DMS 273 (cell line): ENCODE measurements at regions not wholly inside any gene's neighbourhood (a gene's known extent, or its start where the extent isn't known, plus 50 kb on each side); places are given as distances from the start of the nearest gene placed in this dataset.

Experiments used
- DNase-seq: peaks from one replicate; lab custom pipeline; 2025; ENCODE audit not compliant: unreplicated experiment; lab: John Stamatoyannopoulos, UW

DNA sequence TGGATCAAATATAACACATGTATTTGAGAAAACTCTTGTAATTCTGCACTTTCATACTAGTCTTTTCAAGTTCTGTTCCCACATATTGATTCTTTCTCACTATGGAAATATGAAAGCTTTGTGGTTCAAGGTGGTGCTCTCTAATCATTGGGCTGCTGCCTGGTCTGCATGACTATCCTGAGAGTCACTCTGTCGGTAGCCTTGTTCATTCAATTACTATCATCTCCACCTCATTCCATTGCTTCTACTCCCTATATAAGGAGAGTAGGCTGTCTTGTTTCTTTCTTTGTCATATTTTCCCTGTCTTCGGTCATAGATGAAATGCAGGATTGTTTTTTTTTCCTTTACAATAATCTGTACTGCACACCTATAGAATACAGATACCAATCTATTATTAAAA, 341.4 kb upstream of the ACTBL2 start:
- no peak for DNase-seq

DNA sequence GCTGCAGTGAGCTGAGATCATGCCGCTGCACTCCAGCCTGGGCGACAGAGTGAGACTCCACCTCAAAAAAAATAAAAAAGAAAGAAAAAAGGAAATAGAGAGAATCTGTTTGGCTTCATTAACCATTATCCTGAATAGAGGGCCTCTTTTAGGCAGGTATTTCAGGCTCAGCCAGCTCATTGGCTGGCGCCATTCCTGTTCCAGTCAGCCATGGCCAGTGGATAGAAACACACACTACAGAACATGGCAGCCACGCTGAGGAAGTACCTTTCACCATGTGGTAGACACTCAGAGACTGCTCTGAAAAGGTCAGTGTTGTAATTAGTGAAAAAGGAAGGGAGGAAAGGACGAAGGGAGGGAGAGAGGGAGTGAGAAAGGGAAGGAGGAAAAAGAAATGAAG, 340.0 kb upstream of the ACTBL2 start:
- no peak for DNase-seq

DNA sequence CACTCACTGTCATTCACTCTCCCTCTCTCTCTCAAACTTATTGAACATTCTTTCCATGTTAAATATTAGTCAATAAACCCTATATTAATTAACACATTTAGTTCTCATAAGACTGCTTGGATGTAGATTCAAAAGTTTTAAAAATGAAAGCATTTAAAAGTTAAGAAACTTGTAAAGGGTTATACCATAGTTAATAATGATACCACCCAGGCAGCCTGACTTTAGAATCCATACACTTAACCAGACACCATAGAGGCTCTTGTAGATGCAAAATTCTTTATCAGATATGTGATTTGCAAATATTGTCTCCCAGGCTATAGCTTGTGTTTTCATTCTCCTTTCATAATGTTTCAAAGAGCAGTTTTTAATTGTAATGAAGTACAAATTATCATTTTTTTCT, 335.8 kb upstream of the ACTBL2 start:
- no peak for DNase-seq

DNA sequence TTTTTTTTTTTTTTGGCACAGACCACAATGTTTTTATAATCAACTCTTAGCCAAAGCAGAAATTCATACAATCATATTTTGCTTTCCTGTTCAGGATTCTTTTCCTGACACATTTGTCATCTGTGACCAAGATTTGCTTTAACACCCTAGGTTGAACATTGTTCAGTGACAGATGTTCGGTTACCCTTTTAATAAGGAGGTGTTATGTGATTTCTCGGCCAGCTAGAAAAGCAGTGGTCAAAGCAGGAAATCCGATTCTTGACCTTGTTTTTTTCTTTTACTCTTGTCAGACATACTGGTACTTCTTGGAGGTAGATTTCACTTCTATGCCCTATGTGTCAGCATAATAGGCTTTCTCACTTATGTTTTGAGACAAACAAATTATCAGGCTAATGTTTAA, 335.3 kb upstream of the ACTBL2 start:
- DNase-seq: no peak

DNA sequence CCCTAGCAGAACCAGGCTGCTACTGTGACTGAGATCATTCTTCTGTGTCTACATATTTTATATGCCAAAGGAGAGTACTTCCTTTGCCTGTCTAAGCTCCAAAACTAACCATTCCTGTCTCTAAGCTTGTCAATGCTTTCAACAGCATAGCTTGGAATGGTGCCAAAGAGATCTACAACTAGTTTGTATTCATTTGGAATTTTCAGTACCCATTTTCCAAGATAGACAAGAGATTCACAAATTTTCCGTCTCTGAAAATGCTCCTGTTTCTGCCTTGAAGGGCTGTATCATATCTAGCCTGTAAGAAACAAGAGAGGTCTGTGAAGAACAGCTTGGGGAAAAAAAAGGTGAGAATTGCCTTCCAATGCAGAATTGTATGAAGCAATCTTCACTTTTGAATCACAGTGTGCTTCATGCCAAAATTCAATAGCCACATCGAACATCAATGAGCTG, 334.4 kb upstream of the ACTBL2 start:
- DNase-seq: peak; percentile 27

DNA sequence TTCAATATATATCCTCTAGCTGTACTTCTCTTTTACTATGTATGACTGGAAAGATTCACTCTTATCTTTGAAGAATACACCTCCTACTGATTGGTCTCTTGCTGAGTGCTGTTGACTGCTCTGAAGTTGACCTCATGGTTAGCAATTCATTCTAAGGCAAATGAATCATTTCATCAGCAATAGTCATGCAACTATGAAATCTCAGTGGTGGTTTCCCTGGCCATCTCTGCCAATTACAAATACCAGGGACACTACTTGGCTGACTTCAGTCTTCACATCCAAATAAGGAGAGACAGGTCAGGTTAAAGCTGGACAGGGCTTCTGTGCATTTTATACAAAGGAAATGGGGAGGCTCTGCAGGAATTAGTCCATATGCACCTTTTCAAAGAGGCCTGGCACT, 333.5 kb upstream of the ACTBL2 start:
- DNase-seq: no peak

DNA sequence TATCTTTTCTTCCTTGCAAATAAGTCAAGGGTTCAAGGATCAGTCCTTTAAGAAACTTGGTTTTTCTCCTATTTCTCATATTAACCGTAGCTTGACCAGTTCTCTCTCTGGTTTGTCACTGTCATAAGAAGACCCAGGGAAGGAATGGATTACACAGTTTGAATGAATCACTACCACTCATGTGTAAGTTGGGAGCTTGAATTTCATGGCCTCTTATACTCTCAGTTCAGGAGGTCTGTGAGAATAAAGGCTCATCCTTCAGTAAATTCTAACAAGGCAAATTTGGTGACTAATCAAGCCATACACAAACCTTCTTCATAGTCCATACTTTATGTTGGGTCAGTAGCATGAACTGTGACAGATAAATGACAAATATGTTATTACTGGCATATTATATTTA, 323.1 kb upstream of the ACTBL2 start:
- DNase-seq: no peak

DNA sequence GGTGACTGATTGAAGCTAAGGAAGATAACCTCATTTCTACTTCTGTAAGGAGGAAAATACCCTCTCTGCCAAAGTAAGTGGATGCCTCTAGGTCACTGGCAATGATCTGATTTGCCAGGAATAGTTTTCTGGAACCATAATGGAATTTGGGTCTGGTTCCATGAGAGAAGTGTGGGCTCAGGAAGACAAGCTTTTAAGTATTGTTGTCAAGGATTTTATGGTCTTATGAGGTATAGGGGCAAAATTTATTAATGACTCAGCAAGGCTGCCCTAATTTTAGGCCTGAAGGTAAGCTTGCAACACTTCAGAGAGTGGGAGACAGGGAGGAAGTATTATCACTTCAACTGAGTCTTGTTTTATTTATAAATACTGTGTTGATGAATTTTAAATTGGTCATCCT, 322.6 kb upstream of the ACTBL2 start:
- no peak for DNase-seq

DNA sequence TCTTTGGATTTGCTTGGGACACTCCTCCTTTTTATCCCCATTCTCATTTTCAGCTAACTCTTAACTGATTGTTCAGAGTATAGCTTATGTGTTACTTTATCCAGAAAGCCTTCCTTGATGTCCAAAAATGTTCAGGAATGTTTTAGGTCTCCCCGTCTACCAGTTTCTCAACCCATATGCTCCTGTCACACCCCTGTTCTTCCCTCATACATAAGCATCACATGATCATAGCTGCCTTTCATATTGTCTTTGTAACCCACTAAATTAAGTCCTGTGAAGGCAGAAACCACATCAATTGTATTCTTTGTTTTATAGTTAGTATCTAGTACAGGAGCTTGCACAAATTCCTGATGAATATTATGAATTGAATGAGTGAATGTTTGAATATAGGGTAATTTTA, 321.9 kb upstream of the ACTBL2 start:
- DNase-seq: no peak

DNA sequence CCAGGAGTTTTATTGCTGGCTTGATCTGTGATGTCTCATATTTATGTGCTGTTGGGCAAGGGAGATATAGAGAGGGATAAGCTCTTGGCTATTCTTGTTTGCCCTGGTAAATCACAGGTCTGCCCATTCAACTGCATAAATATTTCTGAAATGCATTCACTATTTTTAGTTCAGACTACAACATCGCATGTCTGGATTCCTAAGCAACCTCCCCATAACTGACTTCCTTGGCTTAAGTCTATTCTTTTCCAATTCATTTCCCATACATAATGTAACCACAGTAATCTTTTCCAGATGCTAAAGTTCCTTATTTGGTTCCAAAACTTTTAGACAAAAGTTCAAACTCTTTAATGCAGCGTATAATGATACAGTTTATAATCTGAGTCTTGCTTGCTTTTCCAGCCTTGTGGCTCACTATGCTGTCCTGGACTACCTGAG, 321.4 kb upstream of the ACTBL2 start:
- DNase-seq: no peak

DNA sequence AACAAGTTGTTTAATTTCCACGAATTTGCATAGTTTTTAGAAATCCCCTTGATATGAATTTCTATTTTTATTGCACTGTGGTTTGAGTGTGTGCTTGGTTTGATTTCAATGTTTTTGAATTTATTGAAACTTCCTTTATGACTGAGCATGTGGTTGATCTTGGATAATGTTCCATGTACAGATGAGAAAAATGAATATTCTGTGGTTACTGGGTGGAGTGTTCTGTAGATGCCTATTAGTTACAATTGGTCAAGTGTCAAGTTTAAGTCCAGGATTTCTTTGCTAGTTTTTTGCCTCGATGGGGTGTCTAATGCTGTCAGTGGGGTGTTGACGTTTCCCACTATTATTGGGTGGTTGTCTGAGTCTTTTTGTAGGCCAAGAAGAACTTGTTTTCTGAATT, 319.5 kb upstream of the ACTBL2 start:
- DNase-seq: no peak

DNA sequence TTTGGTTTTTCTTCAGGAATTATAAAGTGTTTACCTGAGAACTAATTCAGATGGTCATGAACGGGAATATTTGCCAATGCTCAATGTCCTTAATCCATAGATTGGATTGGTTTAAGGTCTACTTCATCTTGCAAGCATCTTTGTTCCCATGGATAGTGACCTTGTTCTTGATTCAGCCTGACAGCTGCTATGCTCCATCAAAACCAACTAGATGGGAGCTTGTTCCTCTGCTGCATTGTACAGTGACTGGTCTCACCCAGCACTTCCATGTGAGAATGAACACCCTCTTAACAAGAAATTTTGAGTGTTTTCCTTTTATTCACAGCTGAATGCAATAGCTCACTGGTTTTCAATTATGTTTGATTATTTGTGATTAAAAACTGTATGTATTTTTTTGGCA, 312.6 kb upstream of the ACTBL2 start:
- DNase-seq: no peak

DNA sequence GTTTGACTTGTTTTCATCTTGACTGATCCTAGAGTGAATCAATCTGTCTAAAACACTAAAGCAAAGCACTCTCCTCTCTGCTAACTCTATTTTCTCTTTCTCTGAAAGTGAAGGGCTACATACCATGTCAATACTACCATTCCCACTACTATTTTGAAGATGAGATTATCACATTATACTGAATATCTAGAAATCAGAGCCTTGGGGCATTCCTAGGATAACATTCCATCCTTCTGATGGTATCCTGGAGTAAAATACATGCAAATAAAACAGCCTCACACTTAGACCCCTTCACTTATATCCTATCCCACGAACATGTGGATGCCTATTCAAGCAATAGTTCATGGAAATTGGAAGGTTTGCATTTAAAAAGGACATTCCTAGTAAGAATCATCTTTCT, 309.3 kb upstream of the ACTBL2 start:
- DNase-seq: no peak

DNA sequence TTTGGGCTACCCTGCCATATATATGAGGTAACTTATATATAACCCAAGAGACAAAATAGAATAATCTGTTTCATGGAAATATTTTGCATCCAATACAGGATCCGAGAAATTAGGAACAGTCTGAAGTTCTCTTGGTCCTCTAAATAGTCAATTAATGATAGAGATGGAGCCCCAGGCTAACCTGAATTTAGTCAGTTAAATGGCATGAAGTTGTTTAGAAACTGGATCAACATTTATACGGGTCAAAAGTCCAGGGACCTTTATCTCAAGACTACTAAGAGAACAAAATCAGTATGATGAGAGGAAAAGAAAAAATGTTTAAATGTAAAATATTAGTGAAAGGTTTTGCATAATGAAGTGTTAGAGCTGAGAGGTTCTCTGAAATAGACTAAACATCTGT, 303.3 kb upstream of the ACTBL2 start:
- DNase-seq: no peak

DNA sequence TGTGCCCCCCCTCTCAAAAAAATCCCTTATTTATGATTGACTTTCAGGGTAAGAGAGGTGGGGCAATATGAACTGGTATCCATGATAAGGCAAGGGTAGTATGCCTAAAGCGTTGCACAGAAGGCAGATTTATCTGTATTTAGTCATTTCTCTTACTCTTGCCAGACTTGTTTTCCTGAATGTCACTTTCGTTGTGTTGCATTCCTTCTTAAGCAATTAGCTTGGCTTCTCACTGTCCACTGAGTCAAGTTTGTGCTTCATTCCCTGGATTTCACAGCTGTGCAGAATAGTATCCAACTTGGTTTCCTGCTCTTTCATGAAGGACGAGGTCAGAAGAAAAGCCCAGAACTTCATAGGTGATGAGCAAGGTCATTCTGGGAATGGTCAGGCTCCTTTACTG, 301.5 kb upstream of the ACTBL2 start:
- DNase-seq: no peak

DNA sequence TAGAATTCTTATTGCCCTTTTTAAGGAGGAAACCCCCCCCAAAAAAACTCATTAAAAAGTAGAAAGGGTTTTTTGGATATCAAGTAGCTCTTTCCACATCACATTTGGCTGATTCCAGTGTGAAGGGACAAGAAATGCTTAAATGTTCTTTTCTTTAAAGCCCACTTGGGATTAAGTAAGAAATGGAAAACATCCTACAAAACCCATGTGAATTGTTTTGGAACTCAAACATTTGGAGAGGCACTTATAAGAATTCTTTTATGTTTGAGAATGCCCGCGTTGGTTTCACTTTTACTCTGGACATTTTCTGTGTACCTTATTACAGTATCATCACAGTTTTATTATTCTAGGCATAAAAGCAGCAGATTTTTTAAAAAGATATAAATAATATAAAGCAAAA, 301.1 kb upstream of the ACTBL2 start:
- no peak for DNase-seq

DNA sequence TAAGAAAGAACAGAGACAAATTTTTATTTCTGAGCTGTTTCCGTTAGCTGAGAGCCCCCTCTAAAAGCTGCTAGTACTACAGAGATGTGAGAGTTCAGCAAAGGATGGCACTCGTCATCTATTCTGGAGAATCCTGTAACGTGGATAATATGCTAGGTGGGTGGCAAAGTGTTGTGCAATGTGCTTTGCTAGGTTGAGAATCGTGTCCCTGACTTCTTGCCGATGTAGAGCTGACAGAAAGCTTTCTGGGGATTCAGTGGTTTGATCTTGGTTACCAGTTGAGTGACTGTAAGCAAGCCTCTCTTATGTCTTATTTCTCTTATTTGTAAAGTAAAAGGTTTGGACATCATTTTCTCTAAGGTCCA, 298.3 kb upstream of the ACTBL2 start:
- DNase-seq: no peak

DNA sequence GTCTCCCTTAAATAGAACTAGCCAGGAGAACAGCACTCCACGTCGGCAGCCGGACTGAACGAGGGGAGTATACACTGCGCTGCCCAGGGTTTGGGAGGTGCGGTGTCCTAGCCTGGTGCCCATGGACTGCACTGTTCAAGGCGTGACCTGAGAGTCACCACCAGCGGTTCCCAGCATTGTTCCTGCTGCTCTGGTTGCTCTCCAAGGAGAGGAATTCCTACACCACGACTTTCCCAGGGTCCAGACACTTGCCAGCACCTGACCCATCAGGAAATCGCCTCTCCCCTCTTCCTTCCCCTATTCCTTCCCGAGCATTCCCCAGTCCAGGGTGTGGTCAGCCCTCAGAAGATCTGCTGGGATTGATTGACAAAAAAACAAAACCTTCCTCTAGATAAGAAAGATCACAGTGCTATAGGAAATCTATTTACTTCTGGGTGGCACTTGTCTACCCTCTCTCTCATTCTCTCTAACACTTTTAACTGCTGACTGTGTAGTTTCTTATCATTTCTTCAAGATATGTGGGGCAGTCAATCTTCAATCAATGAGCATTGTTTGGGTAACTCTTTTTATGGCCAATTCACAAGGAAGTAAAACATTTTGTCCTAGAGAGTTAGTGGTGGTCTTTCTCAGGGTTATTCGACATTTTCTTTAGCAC, 297.8 kb upstream of the ACTBL2 start:
- DNase-seq: no peak

DNA sequence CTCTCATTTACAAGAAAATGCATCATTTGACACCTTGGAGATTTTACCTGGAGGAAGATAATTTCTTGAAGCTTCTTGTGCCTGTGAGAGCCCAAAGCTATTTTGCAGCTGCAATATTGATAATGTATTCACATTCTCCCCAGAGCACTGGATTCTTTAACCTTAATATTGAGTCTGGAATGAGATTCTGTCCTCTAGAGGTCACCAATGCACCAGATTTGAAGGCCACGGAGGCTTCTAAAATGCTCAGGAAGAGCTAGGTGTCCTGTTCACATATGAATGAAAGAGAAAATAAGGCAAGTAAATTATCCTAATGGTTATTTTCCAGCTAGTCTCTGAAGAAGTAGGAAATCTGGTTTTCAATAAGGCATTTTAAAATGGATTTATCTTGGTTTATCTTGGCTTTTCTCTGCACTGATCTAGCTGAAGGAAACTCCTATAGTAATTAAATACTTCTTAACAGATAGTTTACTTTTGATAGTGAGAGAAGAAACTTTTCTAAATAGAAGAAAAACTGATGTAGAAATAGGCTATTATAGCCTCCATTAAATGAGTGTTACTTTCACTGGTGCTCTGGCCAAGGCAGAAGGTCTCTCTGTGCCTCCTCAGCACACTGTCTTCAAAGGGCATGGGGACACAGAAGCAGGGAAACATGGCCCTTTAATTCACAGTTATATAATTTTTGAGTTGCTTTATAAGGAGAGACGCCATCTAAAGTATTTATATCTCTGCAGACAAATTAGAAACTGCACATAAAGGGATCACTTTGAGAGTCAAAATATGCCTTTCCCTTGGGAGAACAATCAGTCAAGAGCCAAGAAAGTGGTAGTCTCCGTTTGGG, 297.0 kb upstream of the ACTBL2 start:
- DNase-seq: peak; percentile 79

DNA sequence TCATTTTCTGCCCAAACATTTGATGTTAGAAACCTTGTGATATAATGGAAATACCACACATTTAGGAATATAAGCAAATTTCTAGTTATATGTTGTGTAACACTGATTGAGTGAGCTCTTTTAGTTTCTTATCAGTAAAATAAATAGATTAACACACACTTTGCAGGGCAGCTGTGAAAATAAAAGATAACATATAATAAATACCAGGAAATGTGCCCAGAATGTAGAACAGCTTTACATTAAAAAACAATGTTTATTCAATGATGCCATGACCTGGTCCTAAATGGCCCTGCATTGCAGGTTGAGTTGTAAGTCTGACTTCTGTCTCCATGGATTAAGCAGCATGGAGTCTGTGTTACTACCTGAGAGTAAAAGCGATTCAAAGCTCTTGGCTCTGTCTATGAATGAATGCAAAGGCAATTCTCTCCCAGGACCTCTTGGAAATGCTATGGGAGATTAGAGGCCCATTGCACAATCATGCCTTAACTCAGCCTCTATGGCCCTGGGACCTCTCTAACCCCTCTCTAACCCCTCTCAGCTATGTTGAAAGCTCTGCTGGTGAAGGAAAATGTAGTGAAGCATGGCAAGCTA, 296.0 kb upstream of the ACTBL2 start:
- no peak for DNase-seq

DNA sequence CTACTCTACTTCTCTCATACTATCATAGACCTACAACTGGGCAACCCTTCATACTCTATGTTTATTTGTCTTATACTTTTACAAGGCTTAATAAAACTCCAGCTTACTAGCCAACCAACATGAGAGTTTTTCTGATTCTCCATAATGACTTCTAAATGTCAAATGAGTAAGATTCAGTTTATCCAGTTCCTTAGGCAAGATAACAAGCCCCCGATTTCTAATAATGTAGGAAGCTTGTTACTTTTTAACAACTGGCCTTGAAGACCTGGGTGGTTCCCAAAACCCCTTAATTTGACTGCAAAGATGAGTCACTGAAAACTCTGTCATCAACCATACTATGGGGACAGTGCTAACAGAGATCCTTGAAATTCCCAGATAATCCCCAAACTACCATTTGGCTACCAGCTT, 294.6 kb upstream of the ACTBL2 start:
- DNase-seq: no peak

DNA sequence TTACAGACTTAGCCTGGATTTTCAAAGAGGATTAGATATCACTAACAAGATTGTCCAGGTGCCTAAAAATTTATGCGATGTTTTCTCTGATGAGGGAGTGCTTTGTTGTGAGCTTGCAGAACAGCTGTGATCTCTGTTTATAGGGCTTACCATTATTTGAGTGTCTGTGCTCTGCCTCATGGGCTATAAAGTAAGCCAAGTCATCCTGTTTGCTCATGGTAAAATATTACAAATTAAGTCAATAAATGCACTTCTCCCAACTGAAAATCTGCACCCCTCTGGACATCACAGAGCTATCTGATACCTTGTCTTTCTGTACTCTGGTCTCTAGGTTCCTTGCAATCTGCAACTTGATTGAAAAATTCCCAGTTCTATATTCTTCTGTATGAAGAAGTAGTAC, 293.4 kb upstream of the ACTBL2 start:
- peak; percentile 40 for DNase-seq
